Tibial nerve (tissue), 4 donors: ENCODE measurements at regions not wholly inside any gene's neighbourhood (a gene's known extent, or its start where the extent isn't known, plus 50 kb on each side); places are given as distances from the start of the nearest gene placed in this dataset.

Experiments
- DNase-seq, 2 donors: peaks; one replicate each; pipeline ENCODE4 v3.0.0-alpha.2; 2019; ENCODE audit warnings: low spot score in 2 of 2
- H3K27ac ChIP-seq, 4 donors: fragments of 200-600 bp; sonication (generic) in 3 of 4; one replicate each; pipeline ENCODE4 v1.5.1; 2017 to 2019; ENCODE audit warnings: mild to moderate bottlenecking in 1 of 4
- H3K27me3 ChIP-seq, 2 donors: fragments of 200-600 bp; sonication (generic) in 1 of 2; one replicate each; pipeline versions ENCODE4 v1.5.1 to v1.6.0; 2017 to 2019
- H3K36me3 ChIP-seq, 3 donors: fragments of 200-600 bp; sonication (generic); one replicate each; pipeline ENCODE4 v1.5.1; 2018 to 2019
- H3K4me1 ChIP-seq, 4 donors: fragments of 200-600 bp; sonication (generic) in 3 of 4; one replicate each; pipeline ENCODE4 v1.5.1; 2017 to 2019
- H3K4me3 ChIP-seq, 4 donors: fragments of 200-600 bp; sonication (generic) in 3 of 4; one replicate each; pipeline ENCODE4 v1.5.1; 2017 to 2019; ENCODE audit warnings: mild to moderate bottlenecking in 1 of 4, moderate library complexity in 1 of 4
- H3K9me3 ChIP-seq, 4 donors: fragments of 200-600 bp; sonication (generic) in 3 of 4; one replicate each; pipeline ENCODE4 v1.5.1; 2017 to 2019
- CTCF ChIP-seq, 5 experiments: fragments of 200-600 bp in 3 of 5; fragments of 450-650 bp in 2 of 5; sonication (generic) in 3 of 5; IDR thresholded peaks; one replicate each; pipeline ENCODE4 v1.5.1; 2016 to 2019; ENCODE audit warnings: antibody characterized with exemption in 5 of 5, mild to moderate bottlenecking in 3 of 5, moderate library complexity in 2 of 5
- EP300 ChIP-seq, 2 donors: sonication (generic); formaldehyde crosslinking; IDR thresholded peaks; one replicate each; pipeline ENCODE4 v1.6.1; 2017; ENCODE audit warnings: antibody characterized with exemption in 2 of 2, mild to moderate bottlenecking in 1 of 2
- POLR2A ChIP-seq, 2 donors: fragments of 450-650 bp; IDR thresholded peaks; one replicate each; pipeline ENCODE4 v1.6.1; 2017; ENCODE audit warnings: antibody characterized with exemption in 2 of 2, mild to moderate bottlenecking in 2 of 2, moderate library complexity in 2 of 2
- WGBS, 2 donors: methylation state at CpG; one replicate each; pipeline ENCODE4 v1.1.5; 2018; 5-methylcytosine and 5-hydroxymethylcytosine counted together

- peak overlapping the region in 1 of 4 donors; percentile 68 for H3K27ac ChIP-seq
- H3K4me3 ChIP-seq = no peak overlapping the region
- no peaks in the 10 kb centered on the region for H3K9me3 ChIP-seq
- peaks cover 0 to 35% (median 9%) of the 10 kb centered on the region in 4 donors for H3K4me1 ChIP-seq
- DNase-seq = no peak
- H3K27me3 ChIP-seq = no peaks in the 10 kb centered on the region
- WGBS, 2 donors = 81 to 83% methylated on average over 16 of the region's 16 CpGs
- peaks cover 0 to 14% (median 0%) of the 10 kb centered on the region in 3 donors for H3K36me3 ChIP-seq
- TF ChIP-seq EP300 (IDR thresholded peaks at IDR 0.05) (peak in 1 of 2 donors; percentile 33), CTCF (IDR thresholded peaks at IDR 0.05) (no peak)
Observed at GRCh38 chr4:3343358-3343757, 50.5 kb downstream of the RGS12 start.

- no peak for DNase-seq
- Histone ChIP-seq H3K4me3 (no peak overlapping the region), H3K36me3 (peaks cover 0 to 14% (median 0%) of the 10 kb centered on the region in 3 donors), H3K4me1 (peaks cover 0 to 30% (median 9%) of the 10 kb centered on the region in 4 donors), H3K27me3 (no peaks in the 10 kb centered on the region), H3K27ac (peak overlapping the region in 1 of 4 donors; percentile 57), H3K9me3 (no peaks in the 10 kb centered on the region)
- WGBS, 2 donors = 91 to 93% methylated on average over 9 of the region's 9 CpGs
- TF ChIP-seq EP300 (IDR thresholded peaks at IDR 0.05) (no peak), CTCF (IDR thresholded peaks at IDR 0.05) (no peak), POLR2A (IDR thresholded peaks at IDR 0.05) (no peak)
Observed at GRCh38 chr4:3344104-3344503, 51.3 kb downstream of the RGS12 start.

- 71 to 78% methylated on average over 4 of the region's 4 CpGs for WGBS, 2 donors
- H3K4me3 ChIP-seq = no peak overlapping the region
- H3K27ac ChIP-seq = peak overlapping the region in 1 of 4 donors; percentile 57
- no peak for TF ChIP-seq EP300 (IDR thresholded peaks at IDR 0.05)
- DNase-seq = no peak
- H3K9me3 ChIP-seq = no peaks in the 10 kb centered on the region
- peaks cover 0 to 30% (median 9%) of the 10 kb centered on the region in 4 donors for H3K4me1 ChIP-seq
- H3K36me3 ChIP-seq = peaks cover 0 to 14% (median 0%) of the 10 kb centered on the region in 3 donors
- no peaks in the 10 kb centered on the region for H3K27me3 ChIP-seq
Observed at GRCh38 chr4:3344596-3344995, 51.8 kb downstream of the RGS12 start.

GRCh38 chr4:3345384-3345783, 52.6 kb downstream of the RGS12 start:
- 91 to 95% methylated on average over 5 of the region's 5 CpGs for WGBS, 2 donors
- no peaks in the 10 kb centered on the region for H3K27me3 ChIP-seq
- peak overlapping the region in 1 of 4 donors; percentile 57 for H3K27ac ChIP-seq
- no peak for DNase-seq
- no peak overlapping the region for H3K4me3 ChIP-seq
- peaks cover 0 to 14% (median 0%) of the 10 kb centered on the region in 3 donors for H3K36me3 ChIP-seq
- H3K4me1 ChIP-seq = peaks cover 0 to 30% (median 9%) of the 10 kb centered on the region in 4 donors
- TF ChIP-seq CTCF (IDR thresholded peaks at IDR 0.05) = no peak
- TF ChIP-seq EP300 (IDR thresholded peaks at IDR 0.05) = no peak
- TF ChIP-seq POLR2A (IDR thresholded peaks at IDR 0.05) = no peak
- no peaks in the 10 kb centered on the region for H3K9me3 ChIP-seq

- TF ChIP-seq POLR2A (IDR thresholded peaks at IDR 0.05) = no peak
- TF ChIP-seq EP300 (IDR thresholded peaks at IDR 0.05) = peak in 1 of 2 donors; percentile 19
- TF ChIP-seq CTCF (IDR thresholded peaks at IDR 0.05) = peak; percentile 78 to 87 (median 80)
- no peaks in the 10 kb centered on the region for H3K27me3 ChIP-seq
Observed at GRCh38 chr4:3346146-3346545, 53.3 kb downstream of the RGS12 start.

More at GRCh38 chr4:3346146-3346545, 53.3 kb downstream of the RGS12 start:
- peak overlapping the region in 1 of 4 donors; percentile 50 for H3K27ac ChIP-seq
- WGBS, 2 donors = 48 to 49% methylated on average over 4 of the region's 4 CpGs
- H3K9me3 ChIP-seq = no peaks in the 10 kb centered on the region
- peak in 1 of 2 donors; percentile 88 for DNase-seq
- no peak overlapping the region for H3K4me3 ChIP-seq
- peaks cover 0 to 14% (median 0%) of the 10 kb centered on the region in 3 donors for H3K36me3 ChIP-seq
- peaks cover 0 to 30% (median 9%) of the 10 kb centered on the region in 4 donors for H3K4me1 ChIP-seq
